ENCODE measurements at regions not wholly inside any gene's neighbourhood (a gene's known extent, or its start where the extent isn't known, plus 50 kb on each side); places are given as distances from the start of the nearest gene placed in this dataset.

GRCh38 chr13:95502216-95502615, 50.3 kb upstream of the CLDN10 start:
- no peak for DNase-seq
